ENCODE measurements at regions not wholly inside any gene's neighbourhood (a gene's known extent, or its start where the extent isn't known, plus 50 kb on each side); places are given as distances from the start of the nearest gene placed in this dataset.
A peak's percentile ranks its signal among the peaks of the same experiment; 100 is the strongest.

GRCh38 chr12:76226956-76227355, 121.3 kb downstream of the BBS10 start:
- H3K4me1 ChIP-seq (ENCODE audit: control insufficient read depth in 2 of 2, insufficient read depth in 2 of 2, low read length in 2 of 2), result no peaks in the 10 kb centered on the region
- H3K27me3 ChIP-seq (ENCODE audit: control insufficient read depth in 2 of 2, insufficient read depth in 2 of 2, low read length in 2 of 2), result no peaks in the 10 kb centered on the region
- Mint-ChIP-seq H3K9me3 (no peaks in the 10 kb centered on the region), H3K27me3 (peaks cover 0 to 11% (median 2%) of the 10 kb centered on the region in 5 donors), H3K4me1 (no peaks in the 10 kb centered on the region), H3K4me3 (no peak overlapping the region), H3K27ac (no peak overlapping the region), H3K36me3 (no peaks in the 10 kb centered on the region)
- no peaks in the 10 kb centered on the region for H3K9me3 ChIP-seq (ENCODE audit: control insufficient read depth in 2 of 3, low read length in 3 of 3)
- H3K27ac ChIP-seq (ENCODE audit: low read depth, low read length), result no peak overlapping the region
- ChIA-PET POLR2A (no interaction called here), CTCF (no interaction called here)
- intact Hi-C loops (cut with micrococcal nuclease), result no loop called here
- no peaks in the 10 kb centered on the region for H3K36me3 ChIP-seq (ENCODE audit: control insufficient read depth in 2 of 3, insufficient read depth in 3 of 3, low read length in 3 of 3)
- H3K4me3 ChIP-seq (ENCODE audit: low read length), result no peak overlapping the region
- DNase-seq (no peak), ATAC-seq (no peak)

- H3K9me3 ChIP-seq (ENCODE audit: control insufficient read depth in 2 of 3, low read length in 3 of 3), result no peaks in the 10 kb centered on the region
- no peak overlapping the region for H3K27ac ChIP-seq (ENCODE audit: low read depth, low read length)
- intact Hi-C loops (cut with micrococcal nuclease), result no loop called here
- ChIA-PET CTCF (no interaction called here), POLR2A (no interaction called here)
- DNase-seq, result no peak
- no peak overlapping the region for H3K4me3 Mint-ChIP-seq
- H3K36me3 ChIP-seq (ENCODE audit: control insufficient read depth in 2 of 3, insufficient read depth in 3 of 3, low read length in 3 of 3), result no peaks in the 10 kb centered on the region
- H3K9me3 Mint-ChIP-seq, result no peaks in the 10 kb centered on the region
- no peaks in the 10 kb centered on the region for H3K4me1 Mint-ChIP-seq
- ATAC-seq, result no peak
- no peak overlapping the region for H3K27ac Mint-ChIP-seq
- no peaks in the 10 kb centered on the region for H3K4me1 ChIP-seq (ENCODE audit: control insufficient read depth in 2 of 2, insufficient read depth in 2 of 2, low read length in 2 of 2)
- H3K4me3 ChIP-seq (ENCODE audit: low read length), result no peak overlapping the region
- H3K36me3 Mint-ChIP-seq, result no peaks in the 10 kb centered on the region
- H3K27me3 ChIP-seq (ENCODE audit: control insufficient read depth in 2 of 2, insufficient read depth in 2 of 2, low read length in 2 of 2), result no peaks in the 10 kb centered on the region
- H3K27me3 Mint-ChIP-seq, result peaks cover 0 to 6% (median 2%) of the 10 kb centered on the region in 5 donors
Measured at GRCh38 chr12:76226397-76226796, 121.8 kb downstream of the BBS10 start.

GRCh38 chr12:76223869-76224268, 124.3 kb downstream of the BBS10 start:
- CTCF ChIA-PET, result no interaction called here
- no peak overlapping the region for H3K4me3 Mint-ChIP-seq

GRCh38 chr12:76220980-76221379, 127.2 kb downstream of the BBS10 start:
- Histone ChIP-seq H3K4me3 (ENCODE audit: low read length) (no peak overlapping the region), H3K27ac (ENCODE audit: low read depth, low read length) (no peak overlapping the region), H3K4me1 (ENCODE audit: control insufficient read depth in 2 of 2, insufficient read depth in 2 of 2, low read length in 2 of 2) (no peaks in the 10 kb centered on the region), H3K36me3 (ENCODE audit: control insufficient read depth in 2 of 3, insufficient read depth in 3 of 3, low read length in 3 of 3) (no peaks in the 10 kb centered on the region), H3K9me3 (ENCODE audit: control insufficient read depth in 2 of 3, low read length in 3 of 3) (no peaks in the 10 kb centered on the region), H3K27me3 (ENCODE audit: control insufficient read depth in 2 of 2, insufficient read depth in 2 of 2, low read length in 2 of 2) (no peaks in the 10 kb centered on the region)
- Mint-ChIP-seq H3K4me1 (peaks cover 0 to 3% (median 0%) of the 10 kb centered on the region in 7 donors), H3K36me3 (no peaks in the 10 kb centered on the region), H3K27me3 (no peaks in the 10 kb centered on the region), H3K9me3 (no peaks in the 10 kb centered on the region), H3K27ac (no peak overlapping the region), H3K4me3 (no peak overlapping the region)
- CTCF ChIA-PET, result no interaction called here
- intact Hi-C loops (cut with micrococcal nuclease), result no loop called here
- ATAC-seq, result no peak
- POLR2A ChIA-PET, result no interaction called here
- no peak for DNase-seq

More at GRCh38 chr12:76223869-76224268, 124.3 kb downstream of the BBS10 start:
- no peaks in the 10 kb centered on the region for H3K4me1 ChIP-seq (ENCODE audit: control insufficient read depth in 2 of 2, insufficient read depth in 2 of 2, low read length in 2 of 2)
- no peaks in the 10 kb centered on the region for H3K9me3 ChIP-seq (ENCODE audit: control insufficient read depth in 2 of 3, low read length in 3 of 3)
- H3K27me3 ChIP-seq (ENCODE audit: control insufficient read depth in 2 of 2, insufficient read depth in 2 of 2, low read length in 2 of 2), result no peaks in the 10 kb centered on the region
- intact Hi-C loops (cut with micrococcal nuclease), result no loop called here
- Mint-ChIP-seq H3K27ac (no peak overlapping the region), H3K9me3 (no peaks in the 10 kb centered on the region), H3K27me3 (peaks cover 0 to 2% (median 0%) of the 10 kb centered on the region in 5 donors), H3K4me1 (no peaks in the 10 kb centered on the region), H3K36me3 (no peaks in the 10 kb centered on the region)
- H3K36me3 ChIP-seq (ENCODE audit: control insufficient read depth in 2 of 3, insufficient read depth in 3 of 3, low read length in 3 of 3), result no peaks in the 10 kb centered on the region
- no peak overlapping the region for H3K4me3 ChIP-seq (ENCODE audit: low read length)
- no peak overlapping the region for H3K27ac ChIP-seq (ENCODE audit: low read depth, low read length)
- ATAC-seq, result no peak
- POLR2A ChIA-PET, result no interaction called here
- no peak for DNase-seq

- H3K27me3 Mint-ChIP-seq, result no peaks in the 10 kb centered on the region
- POLR2A ChIA-PET, result interaction anchor here (0.6 kb wide), 1 partner anchor 116 kb away, joined by 8 read pairs; no protein-coding TSS in a partner anchor
- no peaks in the 10 kb centered on the region for H3K9me3 ChIP-seq (ENCODE audit: control insufficient read depth in 2 of 3, low read length in 3 of 3)
- no peaks in the 10 kb centered on the region for H3K27me3 ChIP-seq (ENCODE audit: control insufficient read depth in 2 of 2, insufficient read depth in 2 of 2, low read length in 2 of 2)
- no peak overlapping the region for H3K27ac ChIP-seq (ENCODE audit: low read depth, low read length)
- H3K4me3 Mint-ChIP-seq, result no peak overlapping the region
- intact Hi-C loops (cut with micrococcal nuclease), result no loop called here
- no peaks in the 10 kb centered on the region for H3K36me3 ChIP-seq (ENCODE audit: control insufficient read depth in 2 of 3, insufficient read depth in 3 of 3, low read length in 3 of 3)
- no peak overlapping the region for H3K27ac Mint-ChIP-seq
- H3K36me3 Mint-ChIP-seq, result no peaks in the 10 kb centered on the region
- CTCF ChIA-PET, result no interaction called here
- peaks cover 0 to 3% (median 0%) of the 10 kb centered on the region in 7 donors for H3K4me1 Mint-ChIP-seq
- H3K4me1 ChIP-seq (ENCODE audit: control insufficient read depth in 2 of 2, insufficient read depth in 2 of 2, low read length in 2 of 2), result no peaks in the 10 kb centered on the region
- H3K4me3 ChIP-seq (ENCODE audit: low read length), result no peak overlapping the region
- DNase-seq (no peak), ATAC-seq (no peak)
- H3K9me3 Mint-ChIP-seq, result peaks cover 0 to 2% (median 0%) of the 10 kb centered on the region in 11 donors
Measured at GRCh38 chr12:76219806-76220205, 128.4 kb downstream of the BBS10 start.

- no peak overlapping the region for H3K4me3 ChIP-seq (ENCODE audit: low read length)
- H3K27ac ChIP-seq (ENCODE audit: low read depth, low read length), result no peak overlapping the region
- no peaks in the 10 kb centered on the region for H3K9me3 ChIP-seq (ENCODE audit: control insufficient read depth in 2 of 3, low read length in 3 of 3)
- H3K27me3 ChIP-seq (ENCODE audit: control insufficient read depth in 2 of 2, insufficient read depth in 2 of 2, low read length in 2 of 2), result no peaks in the 10 kb centered on the region
- H3K36me3 ChIP-seq (ENCODE audit: control insufficient read depth in 2 of 3, insufficient read depth in 3 of 3, low read length in 3 of 3), result no peaks in the 10 kb centered on the region
- peaks cover 0 to 3% (median 0%) of the 10 kb centered on the region in 11 donors for H3K9me3 Mint-ChIP-seq
- H3K4me3 Mint-ChIP-seq, result peak overlapping the region in 1 of 10 donors; percentile 18
- H3K4me1 ChIP-seq (ENCODE audit: control insufficient read depth in 2 of 2, insufficient read depth in 2 of 2, low read length in 2 of 2), result no peaks in the 10 kb centered on the region
- no peaks in the 10 kb centered on the region for H3K27me3 Mint-ChIP-seq
- DNase-seq (no peak), ATAC-seq (no peak)
- intact Hi-C loops (cut with micrococcal nuclease), result no loop called here
- H3K27ac Mint-ChIP-seq, result no peak overlapping the region
- peaks cover 0 to 3% (median 0%) of the 10 kb centered on the region in 7 donors for H3K4me1 Mint-ChIP-seq
- ChIA-PET POLR2A (no interaction called here), CTCF (no interaction called here)
- no peaks in the 10 kb centered on the region for H3K36me3 Mint-ChIP-seq
Measured at GRCh38 chr12:76216585-76217472, 131.4 kb downstream of the BBS10 start.

- Mint-ChIP-seq H3K27ac (no peak overlapping the region), H3K4me3 (no peak overlapping the region)
Measured at GRCh38 chr12:76208129-76208528, 123.6 kb upstream of the NAP1L1 start.

More at GRCh38 chr12:76208129-76208528, 123.6 kb upstream of the NAP1L1 start:
- no peak overlapping the region for H3K27ac ChIP-seq (ENCODE audit: low read depth, low read length)
- no peak for DNase-seq
- no peaks in the 10 kb centered on the region for H3K27me3 ChIP-seq (ENCODE audit: control insufficient read depth in 2 of 2, insufficient read depth in 2 of 2, low read length in 2 of 2)
- ChIA-PET CTCF (no interaction called here), POLR2A (no interaction called here)
- no peaks in the 10 kb centered on the region for H3K36me3 Mint-ChIP-seq
- ATAC-seq, result no peak
- H3K9me3 Mint-ChIP-seq, result peaks cover 0 to 12% (median 0%) of the 10 kb centered on the region in 11 donors
- H3K27me3 Mint-ChIP-seq, result peaks cover 10 to 25% (median 14%) of the 10 kb centered on the region in 5 donors
- no peaks in the 10 kb centered on the region for H3K4me1 ChIP-seq (ENCODE audit: control insufficient read depth in 2 of 2, insufficient read depth in 2 of 2, low read length in 2 of 2)
- H3K4me3 ChIP-seq (ENCODE audit: low read length), result no peak overlapping the region
- H3K4me1 Mint-ChIP-seq, result no peaks in the 10 kb centered on the region
- H3K9me3 ChIP-seq (ENCODE audit: control insufficient read depth in 2 of 3, low read length in 3 of 3), result peaks cover 0 to under 1% (median 0%) of the 10 kb centered on the region in 3 experiments
- intact Hi-C loops (cut with micrococcal nuclease), result no loop called here
- no peaks in the 10 kb centered on the region for H3K36me3 ChIP-seq (ENCODE audit: control insufficient read depth in 2 of 3, insufficient read depth in 3 of 3, low read length in 3 of 3)
